Endothelial cell of umbilical vein (primary cell): ENCODE measurements at regions not wholly inside any gene's neighbourhood (a gene's known extent, or its start where the extent isn't known, plus 50 kb on each side); places are given as distances from the start of the nearest gene placed in this dataset.

Source experiments
- CTCF ChIP-seq, 2 donors: IDR thresholded peaks; 1 replicate in 1 of 2; 2 replicates in 1 of 2; pipeline ENCODE4 v1.5.1; 2011; ENCODE audit warnings: low read length in 2 of 2, mild to moderate bottlenecking in 2 of 2, moderate library complexity in 2 of 2, control low read depth in 1 of 2, inconsistent platforms in 1 of 2, low read depth in 1 of 2; ENCODE audit not compliant: insufficient read depth in 1 of 2; ENCODE audit errors: extremely low read depth in 1 of 2
- EZH2 ChIP-seq: IDR thresholded peaks from 2 replicates; pipeline ENCODE4 v1.6.1; 2012; ENCODE audit warnings: borderline replicate concordance, low read depth, mild to moderate bottlenecking, moderate library complexity, low read length, inconsistent platforms; ENCODE audit not compliant: severe bottlenecking
- FOS ChIP-seq: IDR thresholded peaks from 2 replicates; pipeline ENCODE4 v1.6.1; 2011; ENCODE audit warnings: mild to moderate bottlenecking, low read length, moderate library complexity, borderline replicate concordance; ENCODE audit not compliant: insufficient read depth
- JUN ChIP-seq: IDR thresholded peaks from 2 replicates; pipeline ENCODE4 v1.6.1; 2011; ENCODE audit warnings: borderline replicate concordance, low read depth; ENCODE audit not compliant: insufficient read length, insufficient read depth
- MYC ChIP-seq: IDR thresholded peaks from one replicate; pipeline ENCODE4 v1.6.1; 2011; ENCODE audit warnings: mild to moderate bottlenecking, low read depth, low read length
- POLR2A ChIP-seq: IDR thresholded peaks from 2 replicates; pipeline ENCODE4 v1.6.1; 2012; ENCODE audit warnings: low read depth, mild to moderate bottlenecking, control low read depth, low read length
- POLR2AphosphoS5 ChIP-seq: IDR thresholded peaks from 2 replicates; pipeline ENCODE4 v1.6.1; 2012; ENCODE audit warnings: low read depth, mild to moderate bottlenecking, control low read depth, low read length, moderate library complexity; ENCODE audit not compliant: insufficient read depth
- TF ChIP-seq, protein P1 (sequence below): IDR thresholded peaks from 2 replicates; pipeline ENCODE4 v1.6.1; 2011; ENCODE audit not compliant: insufficient read depth, insufficient read length

GRCh38 chr13:111629926-111630325, 309.5 kb downstream of the TEX29 start:
- TF ChIP-seq CTCF (IDR thresholded peaks at IDR 0.05; ENCODE audit: extremely low read depth in 1 of 2, insufficient read depth in 1 of 2, low read depth in 1 of 2, low read length in 2 of 2) (no peak), POLR2AphosphoS5 (no peak), POLR2A (no peak), EZH2 (no peak), JUN (no peak), MYC (no peak), FOS (no peak)
- TF ChIP-seq, protein P1, sequence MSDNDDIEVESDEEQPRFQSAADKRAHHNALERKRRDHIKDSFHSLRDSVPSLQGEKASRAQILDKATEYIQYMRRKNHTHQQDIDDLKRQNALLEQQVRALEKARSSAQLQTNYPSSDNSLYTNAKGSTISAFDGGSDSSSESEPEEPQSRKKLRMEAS: no peak
